ENCODE measurements at regions not wholly inside any gene's neighbourhood (a gene's known extent, or its start where the extent isn't known, plus 50 kb on each side); places are given as distances from the start of the nearest gene placed in this dataset.

DNA sequence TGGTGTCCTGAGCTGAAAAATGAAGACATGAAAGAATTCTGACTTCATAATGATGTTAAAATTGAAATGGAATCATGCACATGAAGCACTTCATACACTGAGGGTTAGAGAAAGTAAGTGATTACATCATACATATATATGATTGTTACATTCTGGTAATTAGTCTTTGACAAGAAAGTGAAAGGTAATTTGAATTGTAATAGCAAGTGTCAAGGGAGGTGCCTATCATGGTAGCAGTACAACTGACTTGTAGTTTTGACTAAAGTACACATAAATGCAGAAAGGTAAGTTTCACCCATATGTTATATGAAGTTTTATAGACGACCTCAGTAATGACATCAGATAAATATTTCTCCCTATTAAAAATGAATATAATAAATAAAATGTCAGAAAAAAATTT lies 1325.0 kb upstream of the GOT2 start:
- H3K4me3 ChIP-seq, result no peak overlapping the region

DNA sequence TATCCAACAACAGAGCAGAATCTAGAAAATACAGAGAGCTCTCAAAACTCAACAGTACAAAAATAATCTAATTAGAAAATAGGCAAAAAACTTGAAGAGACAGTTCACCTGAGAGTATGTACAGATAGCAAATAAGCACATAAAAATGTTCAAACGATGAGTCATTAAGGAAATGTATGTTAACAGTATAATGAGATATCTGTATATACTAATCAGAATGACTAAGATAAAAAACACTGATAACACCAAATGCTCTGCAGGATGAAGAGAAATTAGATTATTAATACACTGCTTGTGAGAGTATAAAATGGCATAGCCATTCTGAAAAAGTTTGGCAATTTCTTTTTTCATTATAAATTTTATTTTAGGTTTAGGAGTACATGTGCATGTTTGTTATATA lies 1307.6 kb upstream of the GOT2 start:
- Histone ChIP-seq H3K27me3 (no peaks in the 10 kb centered on the region), H3K4me3 (no peak overlapping the region), H3K36me3 (no peaks in the 10 kb centered on the region), H3K9me3 (no peaks in the 10 kb centered on the region), H3K4me1 (no peaks in the 10 kb centered on the region), H3K27ac (no peak overlapping the region)
- TF ChIP-seq POLR2A (IDR thresholded peaks at IDR 0.05), result no peak
- TF ChIP-seq, protein P1, sequence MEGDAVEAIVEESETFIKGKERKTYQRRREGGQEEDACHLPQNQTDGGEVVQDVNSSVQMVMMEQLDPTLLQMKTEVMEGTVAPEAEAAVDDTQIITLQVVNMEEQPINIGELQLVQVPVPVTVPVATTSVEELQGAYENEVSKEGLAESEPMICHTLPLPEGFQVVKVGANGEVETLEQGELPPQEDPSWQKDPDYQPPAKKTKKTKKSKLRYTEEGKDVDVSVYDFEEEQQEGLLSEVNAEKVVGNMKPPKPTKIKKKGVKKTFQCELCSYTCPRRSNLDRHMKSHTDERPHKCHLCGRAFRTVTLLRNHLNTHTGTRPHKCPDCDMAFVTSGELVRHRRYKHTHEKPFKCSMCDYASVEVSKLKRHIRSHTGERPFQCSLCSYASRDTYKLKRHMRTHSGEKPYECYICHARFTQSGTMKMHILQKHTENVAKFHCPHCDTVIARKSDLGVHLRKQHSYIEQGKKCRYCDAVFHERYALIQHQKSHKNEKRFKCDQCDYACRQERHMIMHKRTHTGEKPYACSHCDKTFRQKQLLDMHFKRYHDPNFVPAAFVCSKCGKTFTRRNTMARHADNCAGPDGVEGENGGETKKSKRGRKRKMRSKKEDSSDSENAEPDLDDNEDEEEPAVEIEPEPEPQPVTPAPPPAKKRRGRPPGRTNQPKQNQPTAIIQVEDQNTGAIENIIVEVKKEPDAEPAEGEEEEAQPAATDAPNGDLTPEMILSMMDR (IDR thresholded peaks at IDR 0.05 in 4 of 5, conservative IDR thresholded peaks at IDR 0.05 in 1 of 5), result no peak
- in situ Hi-C loops (cut with MboI; ENCODE audit: low sequenced_read_pairs in 4 of 4) (loop anchor here in 1 of 4 donors (25.0 kb wide), 1 partner anchor 96 kb away; no protein-coding TSS in a partner anchor), intact Hi-C loops (cut with DNase I; ENCODE audit: low total_unique reads) (no loop called here)
- ATAC-seq (no peak), DNase-seq (no peak)

More for the DNA sequence above, 1325.0 kb upstream of the GOT2 start:
- Histone ChIP-seq H3K36me3 (no peaks in the 10 kb centered on the region), H3K27me3 (no peaks in the 10 kb centered on the region), H3K27ac (no peak overlapping the region), H3K4me1 (no peaks in the 10 kb centered on the region), H3K9me3 (no peaks in the 10 kb centered on the region)
- ATAC-seq (no peak), DNase-seq (no peak)
- in situ Hi-C loops (cut with MboI; ENCODE audit: low sequenced_read_pairs in 4 of 4), result loop anchor here in 1 of 4 donors (25.0 kb wide), 1 partner anchor 97 kb away; no protein-coding TSS in a partner anchor
- TF ChIP-seq, protein P1 (IDR thresholded peaks at IDR 0.05 in 4 of 5, conservative IDR thresholded peaks at IDR 0.05 in 1 of 5), result no peak
- TF ChIP-seq POLR2A (IDR thresholded peaks at IDR 0.05), result no peak
- intact Hi-C loops (cut with DNase I; ENCODE audit: low total_unique reads), result no loop called here

DNA sequence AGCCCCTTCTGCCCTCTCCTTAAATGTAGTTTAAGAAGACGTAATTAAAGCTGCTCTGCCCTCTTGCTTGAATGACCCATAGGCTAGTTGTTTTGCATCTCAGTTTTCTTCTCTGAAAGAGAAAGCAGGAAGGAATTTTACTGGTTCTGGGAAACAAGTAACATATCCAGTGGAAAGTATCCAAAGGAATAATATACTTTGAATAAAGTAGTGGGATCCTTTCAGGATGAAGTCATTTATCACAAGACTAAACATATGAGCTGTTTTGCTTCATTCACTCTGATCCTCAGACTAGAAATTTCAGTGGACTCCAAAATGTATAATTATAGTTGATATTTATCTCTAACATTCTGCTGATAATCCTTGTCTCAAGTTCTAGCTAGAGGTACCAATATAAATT lies 1297.6 kb upstream of the GOT2 start:
- no peaks in the 10 kb centered on the region for H3K27me3 ChIP-seq
- H3K9me3 ChIP-seq, result no peaks in the 10 kb centered on the region
- intact Hi-C loops (cut with DNase I; ENCODE audit: low total_unique reads), result no loop called here
- ATAC-seq (no peak), DNase-seq (no peak)
- no peaks in the 10 kb centered on the region for H3K4me1 ChIP-seq
- in situ Hi-C loops (cut with MboI; ENCODE audit: low sequenced_read_pairs in 4 of 4), result loop anchor here in 1 of 4 donors (25.0 kb wide), 1 partner anchor 106 kb away; no protein-coding TSS in a partner anchor
- H3K27ac ChIP-seq, result no peak overlapping the region
- no peak overlapping the region for H3K4me3 ChIP-seq
- H3K36me3 ChIP-seq, result no peaks in the 10 kb centered on the region
- no peak for TF ChIP-seq POLR2A (IDR thresholded peaks at IDR 0.05)

DNA sequence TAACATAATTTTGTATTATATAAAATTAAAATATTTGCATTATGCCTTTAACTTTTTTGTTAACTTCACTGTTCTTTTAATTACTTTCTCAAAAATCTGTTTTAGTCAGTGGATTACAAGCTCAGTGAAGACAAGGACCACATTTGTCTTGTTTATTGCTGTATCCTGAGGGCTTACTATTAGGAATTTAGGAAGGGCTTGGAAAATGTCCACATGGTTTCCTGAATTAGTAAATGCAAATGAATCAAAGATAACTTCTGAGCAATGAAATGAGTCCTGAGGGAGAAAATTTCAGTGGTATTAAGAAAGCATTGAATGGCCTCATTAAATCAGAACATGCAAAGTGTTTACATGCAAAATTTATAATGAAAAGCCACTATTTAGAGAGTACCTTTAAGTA lies 1293.2 kb upstream of the GOT2 start:
- H3K4me1 ChIP-seq, result no peaks in the 10 kb centered on the region
- H3K4me3 ChIP-seq, result no peak overlapping the region
- H3K27me3 ChIP-seq, result no peaks in the 10 kb centered on the region
- TF ChIP-seq, protein P1 (IDR thresholded peaks at IDR 0.05 in 4 of 5, conservative IDR thresholded peaks at IDR 0.05 in 1 of 5), result no peak
- TF ChIP-seq POLR2A (IDR thresholded peaks at IDR 0.05), result no peak
- DNase-seq (no peak), ATAC-seq (no peak)
- no peak overlapping the region for H3K27ac ChIP-seq
- H3K36me3 ChIP-seq, result no peaks in the 10 kb centered on the region
- intact Hi-C loops (cut with DNase I; ENCODE audit: low total_unique reads), result no loop called here
- in situ Hi-C loops (cut with MboI; ENCODE audit: low sequenced_read_pairs in 4 of 4), result loop anchor here in 1 of 4 donors (25.0 kb wide), 1 partner anchor 110 kb away; no protein-coding TSS in a partner anchor
- no peaks in the 10 kb centered on the region for H3K9me3 ChIP-seq

DNA sequence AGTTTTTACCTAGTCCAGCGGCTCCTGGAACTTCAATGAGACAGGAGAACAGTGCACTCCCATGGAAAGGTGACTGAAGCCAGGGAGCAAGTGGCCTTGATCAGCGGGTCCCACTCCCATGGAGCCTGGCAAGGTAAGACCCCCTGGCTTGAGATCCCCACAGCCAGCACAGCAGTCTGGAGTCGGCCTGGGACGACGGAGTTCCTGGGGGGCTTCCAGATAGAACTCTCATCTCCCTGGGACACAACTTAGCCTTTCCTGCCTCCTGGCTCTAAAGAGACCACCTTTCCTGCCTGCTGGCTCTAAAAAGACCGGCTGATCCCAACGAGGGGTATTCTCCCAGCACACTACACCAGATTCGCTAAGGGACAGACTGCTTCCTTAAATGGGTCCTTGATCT lies 1279.0 kb upstream of the GOT2 start:
- H3K36me3 ChIP-seq, result no peaks in the 10 kb centered on the region
- no peak overlapping the region for H3K4me3 ChIP-seq
- in situ Hi-C loops (cut with MboI; ENCODE audit: low sequenced_read_pairs in 4 of 4) (no loop called here), intact Hi-C loops (cut with DNase I; ENCODE audit: low total_unique reads) (no loop called here)
- TF ChIP-seq POLR2A (IDR thresholded peaks at IDR 0.05), result no peak
- TF ChIP-seq, protein P1 (IDR thresholded peaks at IDR 0.05 in 4 of 5, conservative IDR thresholded peaks at IDR 0.05 in 1 of 5), result no peak
- DNase-seq, result no peak
- no peaks in the 10 kb centered on the region for H3K27me3 ChIP-seq
- H3K27ac ChIP-seq, result no peak overlapping the region
- H3K9me3 ChIP-seq, result no peaks in the 10 kb centered on the region
- no peak for ATAC-seq
- no peaks in the 10 kb centered on the region for H3K4me1 ChIP-seq
